Hematopoietic multipotent progenitor cell treated with erythropoietin and hydrocortisone succinate and interleukin-3 and kit ligand, for 6 days (in vitro differentiated cells): ENCODE measurements at regions not wholly inside any gene's neighbourhood (a gene's known extent, or its start where the extent isn't known, plus 50 kb on each side); places are given as distances from the start of the nearest gene placed in this dataset.
"Not testable (repeated sequence)": the region's sequence is repeated elsewhere in the genome, so short reads cannot be mapped to it uniquely, and the experiment has no call there.

Experiments
- DNase-seq: peaks from one replicate; pipeline ENCODE4 v3.0.0-alpha.2; 2015

DNA sequence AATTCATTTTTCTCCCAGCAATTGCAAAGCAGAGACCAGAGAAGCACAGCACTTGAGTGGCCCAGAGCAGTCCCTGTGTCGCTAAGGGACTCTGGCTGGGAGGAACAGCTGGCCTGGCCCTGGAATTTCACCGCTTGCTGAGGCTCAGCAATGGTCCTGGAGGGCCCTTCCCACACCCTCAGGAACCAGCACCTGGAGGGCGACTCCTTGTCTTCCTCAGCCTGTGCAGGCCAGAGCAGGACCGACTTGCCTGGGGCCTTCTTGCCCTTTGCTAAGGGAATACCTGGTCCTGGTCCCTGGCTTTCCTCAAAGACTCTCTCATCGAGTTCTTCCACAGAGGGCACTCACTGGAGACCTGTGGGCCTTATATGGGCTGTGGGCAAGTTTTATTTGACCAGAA lies 294.6 kb downstream of the RPLP1 start:
- no peak for DNase-seq

DNA sequence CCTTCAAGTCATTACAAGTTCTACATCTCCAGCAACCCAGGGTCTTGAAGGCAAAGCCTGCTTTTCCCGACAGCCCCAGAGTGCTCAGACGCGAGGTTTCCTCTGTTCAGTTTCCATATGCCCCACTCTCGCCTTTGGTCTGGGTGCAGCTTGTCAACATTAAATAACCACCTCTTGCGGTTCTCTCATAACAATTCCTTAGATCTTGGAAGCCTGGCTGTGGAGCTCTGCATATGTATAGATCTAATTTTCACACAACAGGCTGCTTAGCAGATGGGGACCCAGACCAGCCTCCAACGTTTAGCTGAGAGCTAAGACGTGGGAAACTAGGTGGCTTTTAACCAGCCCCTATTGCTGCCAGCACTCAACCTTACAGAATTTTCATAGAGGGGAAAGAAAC lies 295.5 kb downstream of the RPLP1 start:
- no peak for DNase-seq

DNA sequence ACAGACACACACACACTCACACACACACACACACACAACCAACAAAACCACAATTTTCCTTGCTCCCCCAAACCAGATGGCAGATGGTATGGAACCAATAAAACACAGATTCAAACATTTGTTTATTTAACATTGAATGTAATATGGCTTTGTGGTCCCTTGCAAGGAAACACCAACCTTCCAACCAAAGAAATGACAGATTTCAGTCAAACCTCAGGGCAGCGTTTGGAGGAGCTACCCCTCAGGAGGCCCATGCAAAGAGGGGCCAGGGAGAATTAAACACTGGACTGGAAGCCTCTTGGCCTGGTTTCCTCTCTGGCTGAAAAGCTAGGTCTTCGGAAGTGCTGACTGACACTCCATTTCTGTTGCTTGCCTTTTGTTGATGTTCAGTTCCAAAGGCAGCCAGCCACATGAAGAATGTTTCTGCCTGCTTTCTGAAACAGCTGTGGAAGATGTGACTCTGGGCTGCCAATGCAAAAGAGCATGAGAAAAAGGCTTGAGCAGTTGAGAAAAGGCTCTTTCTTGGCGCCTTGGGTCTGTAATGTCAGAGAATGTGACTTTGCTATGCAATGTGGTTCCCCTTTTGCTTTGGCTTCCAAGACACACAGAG lies 296.1 kb downstream of the RPLP1 start:
- DNase-seq = no peak

DNA sequence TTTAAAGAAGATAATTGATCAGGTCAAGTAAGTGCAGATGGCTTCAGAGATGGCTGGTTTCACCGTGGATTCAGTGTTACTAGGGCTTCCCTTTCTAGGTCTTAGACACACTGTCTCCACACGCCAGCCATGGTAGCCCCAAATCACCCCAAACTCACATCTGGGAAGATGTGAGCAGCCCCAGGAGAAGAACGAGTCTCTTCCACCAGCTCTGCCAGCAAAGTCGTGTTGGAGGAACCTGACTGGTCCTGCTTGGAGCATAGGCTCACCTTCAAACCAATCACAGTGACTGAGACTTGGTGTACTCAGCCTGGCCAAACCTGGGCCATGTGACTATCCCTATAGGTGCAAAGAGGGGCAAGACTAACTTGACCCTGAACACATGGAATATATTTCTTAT lies 296.7 kb downstream of the RPLP1 start:
- DNase-seq = no peak

DNA sequence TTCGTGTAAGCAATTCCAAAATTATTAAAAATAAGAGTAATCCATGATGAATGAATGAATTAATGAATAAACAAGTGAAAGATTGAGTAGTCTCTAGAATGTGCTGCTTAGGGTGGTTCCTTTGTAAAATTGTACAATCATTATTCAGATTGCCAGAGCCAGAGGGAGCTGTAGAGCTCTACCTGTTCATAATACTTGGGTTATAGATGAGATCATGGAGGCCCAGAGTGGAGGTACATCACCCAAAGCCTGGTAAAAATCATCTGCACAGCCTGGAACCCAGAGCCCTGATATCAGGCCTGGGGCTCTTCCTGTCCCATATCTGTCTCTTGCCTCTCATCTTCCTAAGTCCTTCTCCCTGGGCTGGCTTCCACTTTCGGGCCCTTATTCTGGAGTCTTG lies 297.2 kb downstream of the RPLP1 start:
- DNase-seq = peak; percentile 37

DNA sequence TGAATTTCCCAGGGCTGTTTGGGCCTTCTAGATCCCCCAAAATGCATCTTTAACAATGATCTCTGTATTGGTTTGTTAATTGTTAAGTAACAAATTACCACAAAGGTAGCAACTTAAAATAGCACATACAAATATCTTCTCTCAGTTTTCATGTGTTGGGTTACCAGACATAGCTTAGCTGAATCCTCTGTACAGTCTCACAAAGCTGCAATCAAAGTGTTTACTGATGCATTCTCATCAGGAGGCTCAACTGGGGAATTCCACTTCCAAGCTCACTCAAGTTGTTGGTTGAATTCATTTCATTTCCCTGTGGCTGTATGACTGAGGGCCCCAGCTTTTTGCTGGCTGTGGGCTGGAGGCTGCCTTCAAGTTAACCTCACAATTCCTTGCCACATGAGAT lies 297.6 kb downstream of the RPLP1 start:
- DNase-seq = no peak

DNA sequence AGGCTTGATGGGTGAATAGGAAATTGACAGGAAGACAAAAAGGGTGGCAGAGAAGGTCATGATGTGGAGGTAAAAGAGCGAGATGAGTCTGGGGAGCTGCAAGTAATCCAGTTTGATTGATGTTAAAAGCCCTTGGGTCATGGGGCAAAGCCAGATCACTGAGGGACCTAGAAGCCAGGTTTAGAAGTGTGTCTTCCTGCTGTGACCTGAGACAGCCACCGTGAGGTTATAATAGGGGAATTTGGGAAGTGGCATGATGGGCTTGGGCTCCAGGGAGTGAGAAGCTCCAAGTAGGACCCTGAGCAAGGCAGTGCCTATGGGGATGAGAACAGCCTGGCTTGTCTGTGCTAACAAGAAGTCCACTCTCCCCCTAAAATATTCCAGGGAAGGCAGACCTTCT lies 298.5 kb downstream of the RPLP1 start:
- no peak for DNase-seq

DNA sequence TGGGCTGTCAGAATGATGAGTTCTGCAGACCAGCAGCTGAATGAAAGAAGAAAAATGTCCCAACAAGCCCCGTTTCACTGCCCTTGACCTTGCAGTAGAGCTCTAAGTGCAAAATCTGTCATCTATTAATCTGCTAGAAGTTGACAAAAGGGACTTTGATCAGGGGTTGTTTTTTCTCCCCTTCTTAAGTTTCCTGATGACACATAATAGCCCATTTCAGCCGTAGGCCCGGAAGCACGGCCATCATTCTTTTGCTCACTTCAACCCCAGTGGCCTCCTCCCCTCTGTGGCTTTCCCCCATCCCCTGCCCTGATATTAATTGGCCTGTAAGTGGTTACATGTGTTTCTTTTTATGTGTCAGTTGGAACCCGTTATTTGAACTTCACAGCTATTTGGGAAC lies 298.9 kb downstream of the RPLP1 start:
- DNase-seq = no peak

DNA sequence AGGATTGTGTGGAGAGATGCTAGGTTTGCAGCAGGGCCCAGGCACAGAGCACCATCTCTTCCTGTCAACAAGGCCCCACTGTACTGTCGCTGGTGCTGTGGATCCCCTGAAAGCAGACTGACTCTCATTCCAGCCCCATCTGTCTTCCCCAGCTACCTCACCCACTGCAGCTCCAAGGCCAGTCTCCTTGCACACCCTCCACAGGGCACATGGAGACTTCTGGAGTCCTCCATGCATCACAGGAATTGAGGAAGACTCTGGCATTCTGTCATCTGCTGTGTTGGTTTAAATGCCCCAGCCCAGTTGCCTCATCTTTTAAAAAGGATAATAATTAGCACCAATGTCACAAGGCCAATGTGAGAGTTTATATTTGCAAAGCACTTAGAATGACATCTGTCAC lies 301.2 kb downstream of the RPLP1 start:
- DNase-seq = no peak

DNA sequence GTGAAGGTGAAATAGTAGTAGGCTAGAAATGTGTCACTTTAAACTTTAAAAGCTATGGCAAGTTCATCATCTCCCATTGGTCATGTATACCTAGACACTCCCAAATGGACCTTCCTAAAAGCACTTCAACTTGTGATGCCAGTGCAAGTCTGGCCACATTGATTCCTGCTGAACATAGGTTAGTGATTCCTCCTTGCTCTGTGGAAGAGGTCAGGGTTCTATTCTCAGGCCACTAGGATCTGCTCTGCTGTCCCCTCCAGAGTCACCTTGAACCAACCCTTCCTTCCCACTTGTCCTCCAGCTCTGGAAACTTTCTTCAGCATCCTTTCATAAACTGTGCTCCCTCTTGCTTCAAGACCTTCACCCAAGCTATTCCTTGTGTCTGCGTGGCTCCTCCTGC lies 301.7 kb downstream of the RPLP1 start:
- DNase-seq = no peak

DNA sequence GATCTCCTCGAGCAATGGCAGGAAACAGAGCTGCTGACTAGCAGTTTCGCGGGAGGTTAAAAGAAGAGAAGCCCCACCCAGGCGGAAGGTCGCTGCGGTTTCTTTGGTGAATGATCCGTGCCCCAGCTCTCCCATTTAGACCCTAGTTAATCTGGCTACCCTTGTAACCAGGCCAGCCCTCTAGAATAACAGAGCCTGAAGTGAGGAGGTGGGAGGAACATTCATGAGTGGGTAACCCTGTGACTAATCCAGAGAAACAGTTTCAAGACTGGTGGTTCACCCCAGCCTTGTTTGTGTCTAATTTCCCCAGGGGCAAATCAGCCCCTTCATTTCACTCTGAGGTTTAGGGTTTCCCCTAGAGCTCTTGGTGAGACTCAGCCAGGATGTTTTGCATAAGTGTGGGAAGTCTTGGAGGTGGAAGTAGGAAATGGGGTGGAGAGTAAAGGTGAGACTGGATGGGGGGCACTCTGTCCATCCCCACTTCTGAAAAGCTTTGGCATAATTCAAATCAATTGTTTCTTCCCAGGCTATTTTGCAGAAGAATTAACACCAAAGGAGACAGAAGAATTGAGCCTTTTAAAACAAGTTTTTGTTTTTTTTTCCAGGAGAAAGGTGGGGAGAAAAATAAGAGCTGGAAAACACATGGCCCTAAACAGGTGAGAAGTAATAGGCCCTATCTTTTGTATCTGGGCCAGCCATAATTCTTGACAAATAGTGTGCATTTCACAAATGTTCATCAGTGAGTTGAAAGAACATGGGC lies 303.1 kb downstream of the RPLP1 start:
- peak; percentile 67 for DNase-seq

DNA sequence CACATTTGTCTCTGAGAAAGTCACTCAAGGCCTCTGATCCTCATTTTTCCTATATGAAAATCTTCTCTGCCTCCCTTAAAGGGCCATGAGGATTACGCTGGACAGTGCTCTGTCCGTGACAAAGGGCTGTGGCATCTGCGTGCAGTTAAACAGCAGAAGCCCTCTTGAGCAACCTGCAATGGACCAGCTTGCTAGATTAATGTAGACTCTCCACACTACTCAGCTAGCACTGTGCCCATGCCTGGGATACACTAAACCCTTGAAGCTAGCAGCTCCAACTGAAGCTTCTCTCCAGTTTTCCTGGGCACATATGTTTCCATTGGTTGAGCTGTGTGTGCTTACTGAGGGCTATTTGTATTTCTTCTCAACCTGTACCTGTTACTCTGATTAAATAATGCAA lies 303.8 kb downstream of the RPLP1 start:
- DNase-seq = no peak

DNA sequence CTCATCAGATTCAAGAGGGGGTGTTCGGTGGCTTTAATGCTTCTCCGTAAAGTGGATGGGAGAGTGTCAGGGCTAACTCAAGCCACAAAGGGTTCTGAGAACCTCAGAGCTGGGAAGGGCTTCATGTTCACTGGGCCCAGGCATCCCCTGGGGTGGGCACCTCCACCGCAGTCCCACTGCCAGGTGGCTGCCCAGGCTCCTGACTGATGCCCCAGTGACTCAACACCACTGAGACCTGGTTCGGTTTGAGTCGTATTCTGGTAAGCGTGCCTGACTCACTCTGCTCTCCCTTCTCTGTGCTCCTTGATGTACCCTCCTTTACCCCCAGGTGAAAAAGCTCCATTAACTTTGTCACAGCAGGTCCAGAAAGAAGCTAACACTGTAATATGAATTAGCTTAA lies 304.6 kb downstream of the RPLP1 start:
- DNase-seq = no peak

DNA sequence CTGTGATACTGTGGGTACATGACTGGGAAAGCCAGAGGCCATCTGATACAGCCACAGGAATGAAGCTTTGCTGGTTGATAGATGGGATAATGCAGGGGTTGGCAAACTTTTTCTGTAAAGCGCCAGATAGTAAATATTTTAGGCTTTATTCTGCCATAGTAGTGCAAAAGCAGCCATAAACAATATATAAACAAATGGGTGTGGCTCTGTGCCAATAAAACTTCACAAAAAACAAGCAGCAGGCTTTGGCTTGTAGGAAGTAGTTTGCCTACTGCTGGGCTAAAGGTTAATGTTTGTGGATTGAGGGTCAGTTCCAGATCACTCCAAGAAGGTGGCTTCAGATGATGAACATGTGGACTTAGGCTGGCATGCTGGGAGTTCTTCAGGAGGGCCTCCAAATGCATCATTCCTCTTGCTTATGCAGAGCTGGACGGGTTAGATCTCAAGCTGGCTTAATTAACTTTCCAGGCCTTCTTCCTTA lies 305.7 kb downstream of the RPLP1 start:
- peak; percentile 26 for DNase-seq

DNA sequence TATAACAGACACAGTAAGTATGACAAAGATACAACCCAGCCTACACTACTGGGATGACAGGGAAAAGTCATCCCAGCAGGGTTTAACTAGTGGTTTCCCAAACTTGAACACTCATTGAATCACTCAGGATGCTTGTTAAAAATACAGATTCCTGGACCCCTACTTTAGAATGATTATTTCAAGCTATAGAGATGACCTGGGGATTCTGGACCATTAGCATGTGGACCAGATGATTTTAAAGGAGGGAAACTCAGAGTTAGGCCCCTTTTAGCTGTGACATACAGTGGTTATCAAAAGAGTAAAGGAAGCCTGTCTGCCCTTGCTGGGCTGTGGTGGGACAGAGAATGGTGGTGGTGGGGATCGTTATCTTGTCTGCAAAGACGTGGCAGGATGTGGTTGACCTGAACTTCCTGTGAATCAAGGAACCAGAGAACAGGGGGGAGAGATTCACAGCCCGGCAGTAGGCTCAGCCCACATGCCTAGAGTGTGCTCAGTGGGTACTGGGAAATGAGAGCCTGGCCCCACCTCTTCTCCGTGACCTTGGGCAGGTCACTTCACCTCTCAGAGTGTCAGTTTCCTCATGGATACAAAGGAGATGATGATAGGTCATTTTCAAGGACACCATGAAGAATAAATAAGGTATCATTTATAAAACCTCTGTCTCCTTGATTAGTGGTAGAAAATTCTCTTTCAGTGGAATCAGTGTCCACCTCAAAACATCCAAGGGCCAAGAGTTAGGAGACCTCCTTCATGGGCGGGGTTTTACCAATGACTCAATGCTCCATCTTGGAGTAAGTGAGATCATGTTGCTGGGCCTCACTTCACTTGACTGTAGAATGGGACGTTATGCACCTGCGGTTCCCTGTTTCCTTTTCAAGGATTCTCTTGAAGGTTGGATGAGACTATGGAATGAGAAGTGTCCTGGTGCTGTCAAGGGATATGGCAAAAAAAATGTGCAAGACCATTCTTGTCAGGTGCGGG lies 306.5 kb downstream of the RPLP1 start:
- DNase-seq = peak; percentile 93

DNA sequence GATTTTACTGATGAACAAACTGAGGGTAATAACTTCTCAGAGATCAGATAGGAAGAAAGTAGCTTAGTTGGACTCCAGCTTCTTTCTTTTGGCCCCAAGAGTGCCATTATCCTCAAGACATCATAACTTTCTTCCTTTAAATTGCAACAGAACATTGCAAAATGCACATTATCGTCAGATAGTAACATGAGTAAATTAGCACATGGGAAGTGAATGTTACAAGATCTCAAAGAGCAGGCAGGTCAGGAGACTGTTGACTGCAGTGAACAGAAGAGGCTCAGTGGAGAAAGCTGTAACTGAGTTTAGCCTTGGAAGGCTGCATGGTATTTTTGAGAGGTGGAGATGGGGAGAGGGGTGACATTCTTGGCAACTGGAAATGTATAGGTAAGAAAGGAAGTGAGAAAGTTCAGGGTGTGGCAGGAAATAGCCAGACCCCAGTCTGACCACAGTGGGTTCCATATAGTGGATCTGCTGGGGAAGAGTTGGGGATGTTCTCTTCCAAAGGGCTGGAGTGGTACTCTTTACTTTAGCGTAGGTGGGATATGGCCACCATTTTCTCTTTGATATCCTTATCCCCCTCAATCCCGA lies 307.7 kb downstream of the RPLP1 start:
- peak; percentile 69 for DNase-seq

DNA sequence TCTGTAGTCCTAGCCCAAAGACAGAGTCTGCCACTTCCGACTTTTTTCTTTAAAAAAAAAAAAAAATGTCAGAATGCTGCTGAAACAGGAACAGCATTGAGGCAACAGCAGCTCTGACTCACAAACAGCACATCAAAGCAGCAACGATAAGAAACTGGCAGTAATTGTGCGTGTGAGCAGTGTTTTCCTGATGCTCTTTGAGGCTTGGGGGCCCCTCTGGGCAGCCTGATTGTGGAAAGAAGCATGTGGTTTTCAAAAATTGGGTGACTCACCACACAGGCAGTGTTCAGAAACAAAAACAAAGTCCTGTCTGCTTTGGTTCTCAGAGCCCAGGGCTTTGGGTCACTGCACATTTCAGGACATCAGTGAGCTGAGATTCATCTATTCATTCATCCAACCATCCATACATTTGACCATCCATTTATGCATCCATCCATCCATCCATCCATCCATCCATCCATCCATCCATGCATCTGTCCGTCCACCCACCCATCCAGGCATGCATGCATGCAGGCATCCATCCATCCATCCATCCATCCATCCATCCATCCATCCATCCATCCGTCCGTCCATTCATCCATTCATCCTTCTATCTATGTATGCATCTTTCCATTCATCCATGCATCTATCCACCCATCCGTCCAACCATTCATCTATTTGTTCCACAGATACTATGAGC lies 308.4 kb downstream of the RPLP1 start:
- peak; percentile 92 for DNase-seq

DNA sequence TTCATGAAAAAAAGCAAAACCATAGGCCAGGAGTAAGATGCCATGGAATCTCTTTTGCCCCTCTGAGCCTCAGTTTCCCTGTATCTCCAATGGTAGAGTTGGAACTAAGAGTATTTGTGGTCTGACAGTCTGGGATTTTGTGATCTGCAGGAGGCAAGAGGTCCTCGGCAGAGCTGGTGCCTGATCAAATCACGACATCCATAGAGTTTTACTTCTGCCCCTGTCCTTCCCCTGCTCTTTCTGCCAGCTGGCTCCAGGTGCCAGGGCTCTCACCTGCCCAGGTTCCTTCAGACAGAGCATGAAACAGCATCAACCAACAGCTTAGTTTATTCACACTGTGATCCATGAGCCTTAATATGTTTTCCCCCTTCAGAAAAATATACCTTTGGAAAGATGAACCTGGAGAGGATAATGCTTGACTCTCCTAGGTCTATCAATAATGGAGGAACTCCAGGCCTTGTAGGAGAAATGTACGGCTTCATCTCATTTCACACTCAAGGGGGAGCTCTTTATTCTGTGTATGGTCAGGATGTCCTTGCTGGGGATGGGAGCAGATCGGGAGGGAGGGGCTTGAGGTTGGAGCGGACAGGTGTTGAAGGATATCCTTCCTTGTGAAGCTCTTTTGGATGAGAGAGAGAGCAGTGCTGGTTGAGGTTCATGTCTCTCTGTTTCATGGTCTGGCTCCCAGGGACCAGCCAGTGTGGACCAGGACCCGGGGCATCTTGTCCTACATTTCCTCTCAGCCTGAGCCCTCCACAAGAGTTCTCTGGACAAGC lies 309.9 kb downstream of the RPLP1 start:
- peak; percentile 20 for DNase-seq

DNA sequence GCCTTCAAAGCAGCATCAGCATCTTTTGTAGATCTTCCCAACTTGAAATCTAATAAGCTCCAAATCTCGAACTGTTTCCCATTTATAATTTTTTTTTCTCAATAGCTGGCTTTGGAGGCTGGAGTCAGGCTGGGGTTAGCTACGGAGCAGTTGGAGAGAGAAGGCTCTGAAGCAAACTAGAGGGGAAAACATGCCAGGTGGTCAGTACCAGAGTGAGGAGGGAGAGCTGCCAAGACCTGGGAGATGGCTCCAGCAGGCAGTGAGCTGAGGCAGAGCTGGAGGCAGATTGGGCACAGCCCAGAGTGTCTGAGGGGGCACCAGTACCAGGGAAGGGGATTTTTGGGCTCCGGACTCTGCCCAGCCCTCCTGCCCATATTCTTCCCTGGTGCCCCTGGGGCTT lies 311.2 kb downstream of the RPLP1 start:
- no peak for DNase-seq

DNA sequence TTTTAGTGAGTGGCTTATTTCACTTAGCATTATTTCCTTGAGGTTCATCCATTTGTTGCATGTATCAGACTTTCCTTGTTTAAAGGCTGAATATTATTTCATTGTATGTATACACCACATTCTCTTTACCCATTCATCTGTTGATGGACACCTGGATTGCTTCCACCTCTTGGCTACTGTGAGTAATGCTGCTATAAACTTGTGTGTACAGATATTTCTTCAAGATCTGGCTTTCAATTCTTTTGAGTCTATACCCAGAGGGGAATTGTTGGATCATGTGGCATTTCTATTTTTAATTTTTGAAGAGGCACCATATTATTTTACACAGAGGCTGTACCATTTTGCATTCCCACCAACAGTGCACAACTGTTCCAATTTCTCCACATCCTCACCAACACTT lies 313.5 kb downstream of the RPLP1 start:
- no peak for DNase-seq

DNA sequence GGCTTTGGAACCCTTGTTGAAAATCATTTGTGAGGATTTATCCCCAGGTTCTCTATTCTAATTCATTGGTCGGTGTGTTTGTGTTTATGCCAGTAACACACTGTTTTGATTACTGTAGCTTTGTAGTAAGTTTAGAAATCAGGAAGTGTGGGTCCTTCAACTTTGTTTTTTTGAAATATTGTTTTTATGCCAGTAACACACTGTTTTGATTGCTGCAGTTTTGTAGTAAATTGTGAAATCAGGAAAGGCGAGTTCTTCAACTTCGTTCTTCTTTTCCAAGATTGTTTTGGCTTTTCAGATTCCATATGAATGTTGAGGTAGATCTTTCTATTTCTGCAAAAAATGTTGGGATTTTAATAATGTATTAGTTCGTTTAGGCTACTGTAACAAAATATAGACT lies 314.6 kb downstream of the RPLP1 start:
- no peak for DNase-seq

DNA sequence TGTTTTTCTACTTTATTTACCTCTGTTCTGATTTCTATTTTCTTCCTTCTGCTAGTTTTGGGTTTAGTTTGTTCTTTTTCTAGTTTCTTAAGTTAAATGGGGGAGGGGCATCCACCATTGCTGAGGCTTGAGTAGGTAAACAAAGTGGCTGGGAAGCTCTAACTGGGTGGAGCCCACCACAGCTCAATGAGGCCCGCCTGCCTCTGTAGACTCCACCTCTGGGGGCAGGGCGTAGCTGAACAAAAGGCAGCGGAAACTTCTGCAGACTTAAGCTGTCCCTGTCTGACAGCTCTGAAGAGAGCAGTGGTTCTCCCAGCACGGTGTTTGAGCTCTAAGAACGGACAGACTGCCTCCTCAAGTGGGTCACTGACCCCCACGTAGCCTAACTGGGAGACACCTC lies 316.7 kb downstream of the RPLP1 start:
- not testable (repeated sequence) for DNase-seq
